ENCODE measurements at regions not wholly inside any gene's neighbourhood (a gene's known extent, or its start where the extent isn't known, plus 50 kb on each side); places are given as distances from the start of the nearest gene placed in this dataset.

- TF ChIP-seq CSDC2 (CRISPR knock-in tag; IDR thresholded peaks at IDR 0.05) (no peak), OSR1 (CRISPR knock-in tag; IDR thresholded peaks at IDR 0.05) (no peak)
These were observed 186.6 kb downstream of the LY86 start for GRCh38 chr6:6775074-6775473.

All from SK-N-SH treated with all-trans-retinoic acid at 6 μM for 48 hours (cell line).